BE2C (cell line): ENCODE measurements at regions not wholly inside any gene's neighbourhood (a gene's known extent, or its start where the extent isn't known, plus 50 kb on each side); places are given as distances from the start of the nearest gene placed in this dataset.

Source experiments
- DNase-seq: peaks from one replicate; pipeline ENCODE4 v3.0.0-alpha.2; 2020
- H3K27me3 ChIP-seq: fragments of 250-450 bp; sonication (Bioruptor Pico); 2 replicates; pipeline ENCODE4 v1.5.1; 2020; ENCODE audit warnings: mild to moderate bottlenecking
- H3K36me3 ChIP-seq: fragments of 250-450 bp; sonication (Bioruptor Pico); 2 replicates; pipeline ENCODE4 v1.5.1; 2020; ENCODE audit warnings: mild to moderate bottlenecking
- H3K4me1 ChIP-seq: fragments of 250-450 bp; sonication (Bioruptor Pico); 2 replicates; pipeline ENCODE4 v1.5.1; 2020
- H3K4me3 ChIP-seq: 2 replicates; pipeline ENCODE4 v1.5.1; 2011; ENCODE audit warnings: low read depth, low read length
- H3K9me3 ChIP-seq: fragments of 250-450 bp; sonication (Bioruptor Pico); 2 replicates; pipeline ENCODE4 v1.5.1; 2020
- CTCF ChIP-seq: IDR thresholded peaks from 2 replicates; pipeline ENCODE4 v1.5.1; 2012; ENCODE audit warnings: mild to moderate bottlenecking, low read depth, low read length

- Histone ChIP-seq H3K36me3 (no peaks in the 10 kb centered on the region), H3K9me3 (no peaks in the 10 kb centered on the region), H3K27me3 (no peaks in the 10 kb centered on the region), H3K4me1 (no peaks in the 10 kb centered on the region), H3K4me3 (no peak overlapping the region)
- TF ChIP-seq CTCF = no peak
- no peak for DNase-seq
Measured at GRCh38 chr6:91852252-91852651, 1265.4 kb upstream of the MAP3K7 start.

- no peak for DNase-seq
- Histone ChIP-seq H3K36me3 (no peaks in the 10 kb centered on the region), H3K27me3 (no peaks in the 10 kb centered on the region), H3K9me3 (no peaks in the 10 kb centered on the region), H3K4me3 (no peak overlapping the region), H3K4me1 (no peaks in the 10 kb centered on the region; the same call in 1 of the 2 replicates)
- no peak for TF ChIP-seq CTCF
Measured at GRCh38 chr6:91834813-91835212, 1247.9 kb upstream of the MAP3K7 start.

GRCh38 chr6:91827151-91827550 is 1240.3 kb upstream of the MAP3K7 start:
- H3K9me3 ChIP-seq = no peaks in the 10 kb centered on the region
- no peaks in the 10 kb centered on the region for H3K4me1 ChIP-seq
- no peak for TF ChIP-seq CTCF
- H3K36me3 ChIP-seq = no peaks in the 10 kb centered on the region
- H3K4me3 ChIP-seq = no peak overlapping the region
- DNase-seq = no peak
- no peaks in the 10 kb centered on the region for H3K27me3 ChIP-seq

GRCh38 chr6:91826128-91826527 is 1239.3 kb upstream of the MAP3K7 start:
- no peaks in the 10 kb centered on the region for H3K36me3 ChIP-seq
- H3K27me3 ChIP-seq = no peaks in the 10 kb centered on the region
- no peak for DNase-seq
- TF ChIP-seq CTCF = no peak
- H3K4me1 ChIP-seq = no peaks in the 10 kb centered on the region
- H3K9me3 ChIP-seq = no peaks in the 10 kb centered on the region
- no peak overlapping the region for H3K4me3 ChIP-seq

GRCh38 chr6:91824331-91824730 is 1237.5 kb upstream of the MAP3K7 start:
- no peak for DNase-seq
- no peak for TF ChIP-seq CTCF
- H3K4me1 ChIP-seq = no peaks in the 10 kb centered on the region
- no peak overlapping the region for H3K4me3 ChIP-seq
- H3K9me3 ChIP-seq = no peaks in the 10 kb centered on the region
- H3K36me3 ChIP-seq = no peaks in the 10 kb centered on the region
- no peaks in the 10 kb centered on the region for H3K27me3 ChIP-seq

- Histone ChIP-seq H3K36me3 (no peaks in the 10 kb centered on the region), H3K4me1 (no peaks in the 10 kb centered on the region; the same call in 1 of the 2 replicates), H3K4me3 (no peak overlapping the region), H3K27me3 (no peaks in the 10 kb centered on the region), H3K9me3 (no peaks in the 10 kb centered on the region)
- TF ChIP-seq CTCF = no peak
- DNase-seq = no peak
Measured at GRCh38 chr6:91822581-91822980, 1235.7 kb upstream of the MAP3K7 start.
